ENCODE measurements at regions not wholly inside any gene's neighbourhood (a gene's known extent, or its start where the extent isn't known, plus 50 kb on each side); places are given as distances from the start of the nearest gene placed in this dataset.

DNA sequence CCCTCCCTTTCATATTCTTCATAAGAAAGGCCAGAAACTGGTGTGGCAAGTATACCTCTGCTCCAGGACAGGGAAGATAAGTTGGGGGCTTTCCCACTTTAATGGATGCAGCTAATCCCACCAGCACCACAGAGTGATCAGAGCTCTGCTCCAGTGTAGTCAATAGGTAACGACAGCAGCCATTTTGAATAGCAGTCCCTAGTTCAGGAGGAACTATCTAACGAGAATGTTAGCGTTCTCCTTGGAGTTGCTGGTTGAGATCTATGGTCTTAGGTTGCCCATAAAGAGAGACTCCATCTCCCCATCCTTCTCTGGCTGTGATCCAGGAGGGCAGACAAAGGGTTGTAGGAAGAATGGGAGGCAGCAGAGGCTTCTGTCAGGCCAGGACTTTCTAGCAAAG, 64.0 kb upstream of the CCDC90B start:
- TF ChIP-seq ZNF133 (tag by site-specific recombination; IDR thresholded peaks at IDR 0.05) (no peak), ZNF112 (tag by site-specific recombination; IDR thresholded peaks at IDR 0.05) (no peak), ZNF221 (tag by site-specific recombination; IDR thresholded peaks at IDR 0.05; ENCODE audit: borderline replicate concordance) (no peak), ZNF121 (tag by site-specific recombination; IDR thresholded peaks at IDR 0.05) (no peak), ZNF837 (tag by site-specific recombination; IDR thresholded peaks at IDR 0.05) (no peak), ZNF558 (tag by site-specific recombination; IDR thresholded peaks at IDR 0.05) (no peak)
- TF ChIP-seq, protein P1, sequence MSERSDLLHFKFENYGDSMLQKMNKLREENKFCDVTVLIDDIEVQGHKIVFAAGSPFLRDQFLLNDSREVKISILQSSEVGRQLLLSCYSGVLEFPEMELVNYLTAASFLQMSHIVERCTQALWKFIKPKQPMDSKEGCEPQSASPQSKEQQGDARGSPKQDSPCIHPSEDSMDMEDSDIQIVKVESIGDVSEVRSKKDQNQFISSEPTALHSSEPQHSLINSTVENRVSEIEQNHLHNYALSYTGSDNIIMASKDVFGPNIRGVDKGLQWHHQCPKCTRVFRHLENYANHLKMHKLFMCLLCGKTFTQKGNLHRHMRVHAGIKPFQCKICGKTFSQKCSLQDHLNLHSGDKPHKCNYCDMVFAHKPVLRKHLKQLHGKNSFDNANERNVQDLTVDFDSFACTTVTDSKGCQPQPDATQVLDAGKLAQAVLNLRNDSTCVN (tag by site-specific recombination; optimal IDR thresholded peaks at IDR 0.05) = no peak
- TF ChIP-seq, protein P2, sequence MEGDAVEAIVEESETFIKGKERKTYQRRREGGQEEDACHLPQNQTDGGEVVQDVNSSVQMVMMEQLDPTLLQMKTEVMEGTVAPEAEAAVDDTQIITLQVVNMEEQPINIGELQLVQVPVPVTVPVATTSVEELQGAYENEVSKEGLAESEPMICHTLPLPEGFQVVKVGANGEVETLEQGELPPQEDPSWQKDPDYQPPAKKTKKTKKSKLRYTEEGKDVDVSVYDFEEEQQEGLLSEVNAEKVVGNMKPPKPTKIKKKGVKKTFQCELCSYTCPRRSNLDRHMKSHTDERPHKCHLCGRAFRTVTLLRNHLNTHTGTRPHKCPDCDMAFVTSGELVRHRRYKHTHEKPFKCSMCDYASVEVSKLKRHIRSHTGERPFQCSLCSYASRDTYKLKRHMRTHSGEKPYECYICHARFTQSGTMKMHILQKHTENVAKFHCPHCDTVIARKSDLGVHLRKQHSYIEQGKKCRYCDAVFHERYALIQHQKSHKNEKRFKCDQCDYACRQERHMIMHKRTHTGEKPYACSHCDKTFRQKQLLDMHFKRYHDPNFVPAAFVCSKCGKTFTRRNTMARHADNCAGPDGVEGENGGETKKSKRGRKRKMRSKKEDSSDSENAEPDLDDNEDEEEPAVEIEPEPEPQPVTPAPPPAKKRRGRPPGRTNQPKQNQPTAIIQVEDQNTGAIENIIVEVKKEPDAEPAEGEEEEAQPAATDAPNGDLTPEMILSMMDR (tag by site-specific recombination; IDR thresholded peaks at IDR 0.05) = no peak
